PC-9 (cell line): ENCODE measurements at regions not wholly inside any gene's neighbourhood (a gene's known extent, or its start where the extent isn't known, plus 50 kb on each side); places are given as distances from the start of the nearest gene placed in this dataset.

Source experiments
- EZH2 ChIP-seq: fragments of 200-600 bp; sonication (generic); IDR thresholded peaks from 2 replicates; pipeline ENCODE4 v1.8.0; 2017; ENCODE audit warnings: antibody characterized with exemption, low read depth
- TF ChIP-seq, protein P1 (sequence below): fragments of 200-600 bp; sonication (generic); conservative IDR thresholded peaks from 2 replicates; pipeline ENCODE4 v1.6.1; 2017; ENCODE audit warnings: mixed run types, antibody characterized with exemption, mild to moderate bottlenecking, moderate library complexity

DNA sequence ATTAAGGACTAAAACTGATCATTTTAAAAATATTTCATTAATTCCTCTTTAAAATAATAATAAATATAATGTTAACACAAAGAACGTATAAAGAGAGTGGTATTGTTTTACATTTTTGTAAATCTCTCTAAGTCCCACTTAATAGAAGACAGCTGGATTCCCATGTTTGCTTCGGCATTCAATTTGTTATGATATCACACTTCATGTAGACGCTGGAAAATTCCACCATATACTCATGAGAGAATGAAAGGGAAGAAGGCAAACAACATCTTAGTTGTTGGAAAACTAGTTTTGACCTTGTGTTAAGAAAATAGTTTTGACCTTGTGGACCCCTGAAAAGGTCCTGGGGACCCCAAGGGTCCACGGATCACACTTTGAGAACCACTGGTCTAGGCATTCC lies 85.3 kb upstream of the MGMT start:
- TF ChIP-seq, protein P1, sequence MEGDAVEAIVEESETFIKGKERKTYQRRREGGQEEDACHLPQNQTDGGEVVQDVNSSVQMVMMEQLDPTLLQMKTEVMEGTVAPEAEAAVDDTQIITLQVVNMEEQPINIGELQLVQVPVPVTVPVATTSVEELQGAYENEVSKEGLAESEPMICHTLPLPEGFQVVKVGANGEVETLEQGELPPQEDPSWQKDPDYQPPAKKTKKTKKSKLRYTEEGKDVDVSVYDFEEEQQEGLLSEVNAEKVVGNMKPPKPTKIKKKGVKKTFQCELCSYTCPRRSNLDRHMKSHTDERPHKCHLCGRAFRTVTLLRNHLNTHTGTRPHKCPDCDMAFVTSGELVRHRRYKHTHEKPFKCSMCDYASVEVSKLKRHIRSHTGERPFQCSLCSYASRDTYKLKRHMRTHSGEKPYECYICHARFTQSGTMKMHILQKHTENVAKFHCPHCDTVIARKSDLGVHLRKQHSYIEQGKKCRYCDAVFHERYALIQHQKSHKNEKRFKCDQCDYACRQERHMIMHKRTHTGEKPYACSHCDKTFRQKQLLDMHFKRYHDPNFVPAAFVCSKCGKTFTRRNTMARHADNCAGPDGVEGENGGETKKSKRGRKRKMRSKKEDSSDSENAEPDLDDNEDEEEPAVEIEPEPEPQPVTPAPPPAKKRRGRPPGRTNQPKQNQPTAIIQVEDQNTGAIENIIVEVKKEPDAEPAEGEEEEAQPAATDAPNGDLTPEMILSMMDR: no peak
- no peak for TF ChIP-seq EZH2
